ENCODE measurements at regions not wholly inside any gene's neighbourhood (a gene's known extent, or its start where the extent isn't known, plus 50 kb on each side); places are given as distances from the start of the nearest gene placed in this dataset.

DNA sequence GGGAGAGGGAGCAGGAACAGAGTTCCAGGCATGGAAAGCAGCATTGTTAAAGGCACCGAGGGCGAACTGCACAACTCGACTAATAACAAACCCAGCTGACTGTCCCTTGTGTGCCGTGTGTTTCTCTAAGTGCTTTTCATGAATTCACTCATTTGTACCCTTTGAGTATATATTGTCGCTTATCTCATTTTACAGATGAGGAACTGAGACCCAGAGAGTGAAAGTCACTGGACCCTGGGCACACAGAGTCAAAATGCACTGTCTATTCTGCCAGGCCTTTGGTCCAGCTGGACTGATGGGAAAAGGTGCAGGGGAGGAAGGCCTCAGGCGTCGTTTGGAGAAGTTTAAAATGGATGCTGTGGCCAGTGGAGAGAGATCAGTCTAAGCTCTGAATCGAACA, 100.7 kb upstream of the GRIK3 start:
- TF ChIP-seq CTCF (IDR thresholded peaks at IDR 0.05; ENCODE audit: insufficient read depth, low read length): no peak
- TF ChIP-seq SPI1 (IDR thresholded peaks at IDR 0.05; ENCODE audit: borderline replicate concordance, low read depth): no peak
- TF ChIP-seq, protein P1, sequence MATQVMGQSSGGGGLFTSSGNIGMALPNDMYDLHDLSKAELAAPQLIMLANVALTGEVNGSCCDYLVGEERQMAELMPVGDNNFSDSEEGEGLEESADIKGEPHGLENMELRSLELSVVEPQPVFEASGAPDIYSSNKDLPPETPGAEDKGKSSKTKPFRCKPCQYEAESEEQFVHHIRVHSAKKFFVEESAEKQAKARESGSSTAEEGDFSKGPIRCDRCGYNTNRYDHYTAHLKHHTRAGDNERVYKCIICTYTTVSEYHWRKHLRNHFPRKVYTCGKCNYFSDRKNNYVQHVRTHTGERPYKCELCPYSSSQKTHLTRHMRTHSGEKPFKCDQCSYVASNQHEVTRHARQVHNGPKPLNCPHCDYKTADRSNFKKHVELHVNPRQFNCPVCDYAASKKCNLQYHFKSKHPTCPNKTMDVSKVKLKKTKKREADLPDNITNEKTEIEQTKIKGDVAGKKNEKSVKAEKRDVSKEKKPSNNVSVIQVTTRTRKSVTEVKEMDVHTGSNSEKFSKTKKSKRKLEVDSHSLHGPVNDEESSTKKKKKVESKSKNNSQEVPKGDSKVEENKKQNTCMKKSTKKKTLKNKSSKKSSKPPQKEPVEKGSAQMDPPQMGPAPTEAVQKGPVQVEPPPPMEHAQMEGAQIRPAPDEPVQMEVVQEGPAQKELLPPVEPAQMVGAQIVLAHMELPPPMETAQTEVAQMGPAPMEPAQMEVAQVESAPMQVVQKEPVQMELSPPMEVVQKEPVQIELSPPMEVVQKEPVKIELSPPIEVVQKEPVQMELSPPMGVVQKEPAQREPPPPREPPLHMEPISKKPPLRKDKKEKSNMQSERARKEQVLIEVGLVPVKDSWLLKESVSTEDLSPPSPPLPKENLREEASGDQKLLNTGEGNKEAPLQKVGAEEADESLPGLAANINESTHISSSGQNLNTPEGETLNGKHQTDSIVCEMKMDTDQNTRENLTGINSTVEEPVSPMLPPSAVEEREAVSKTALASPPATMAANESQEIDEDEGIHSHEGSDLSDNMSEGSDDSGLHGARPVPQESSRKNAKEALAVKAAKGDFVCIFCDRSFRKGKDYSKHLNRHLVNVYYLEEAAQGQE (IDR thresholded peaks at IDR 0.05; ENCODE audit: insufficient replicate concordance, low read depth): no peak
